Mesodermal cell (in vitro differentiated cells): ENCODE measurements at regions not wholly inside any gene's neighbourhood (a gene's known extent, or its start where the extent isn't known, plus 50 kb on each side); places are given as distances from the start of the nearest gene placed in this dataset.

Experiments used
- H3K27ac ChIP-seq: 2 replicates; pipeline ENCODE4 v1.7.0; 2013; ENCODE audit warnings: mild to moderate bottlenecking, low read depth, low read length, moderate library complexity; ENCODE audit not compliant: severe bottlenecking
- H3K36me3 ChIP-seq: 2 replicates; pipeline ENCODE4 v1.7.1; 2013; ENCODE audit warnings: mild to moderate bottlenecking, low read length, moderate library complexity; ENCODE audit not compliant: control insufficient read depth, insufficient read depth
- H3K4me1 ChIP-seq: one replicate; pipeline ENCODE4 v1.7.1; 2013; ENCODE audit warnings: mild to moderate bottlenecking, low read length; ENCODE audit not compliant: insufficient read depth, control insufficient read depth, poor library complexity, severe bottlenecking
- H3K4me3 ChIP-seq: 2 replicates; pipeline ENCODE4 v1.7.0; 2013; ENCODE audit warnings: low read length, control low read depth, mild to moderate bottlenecking; ENCODE audit not compliant: insufficient read depth, poor library complexity, severe bottlenecking; ENCODE audit errors: extremely low read depth
- H3K9me3 ChIP-seq: 2 replicates; pipeline ENCODE4 v1.7.1; 2013; ENCODE audit warnings: mild to moderate bottlenecking, low read length, moderate library complexity; ENCODE audit not compliant: control insufficient read depth
- WGBS, 2 experiments: methylation state at CpG; one replicate each; pipeline ENCODE4 v1.1.5; 2013; ENCODE audit warnings: missing lambda C conversion rate in 2 of 2; ENCODE audit not compliant: insufficient coverage in 2 of 2; 5-methylcytosine and 5-hydroxymethylcytosine counted together

- H3K36me3 ChIP-seq, result no peaks in the 10 kb centered on the region
- no peaks in the 10 kb centered on the region for H3K4me1 ChIP-seq
- H3K9me3 ChIP-seq, result no peaks in the 10 kb centered on the region
- no peak overlapping the region for H3K4me3 ChIP-seq
- 95 to 96% methylated on average over 2 of the region's 2 CpGs for WGBS, 2 experiments
- H3K27ac ChIP-seq, result no peak overlapping the region
Measured at GRCh38 chr20:52332649-52333250, 141.2 kb upstream of the ZFP64 start.

GRCh38 chr20:52332230-52332629, 140.7 kb upstream of the ZFP64 start:
- no peak overlapping the region for H3K27ac ChIP-seq
- H3K4me3 ChIP-seq, result no peak overlapping the region
- H3K4me1 ChIP-seq, result no peaks in the 10 kb centered on the region
- no peaks in the 10 kb centered on the region for H3K36me3 ChIP-seq
- WGBS, 2 experiments, result no CpG with 5 or more reads among the region's 1 CpG
- H3K9me3 ChIP-seq, result no peaks in the 10 kb centered on the region

GRCh38 chr20:52331655-52332054, 140.1 kb upstream of the ZFP64 start:
- WGBS, 2 experiments, result 73 to 86% methylated on average over 1 of the region's 2 CpGs
- Histone ChIP-seq H3K4me1 (no peaks in the 10 kb centered on the region), H3K4me3 (no peak overlapping the region), H3K36me3 (no peaks in the 10 kb centered on the region), H3K9me3 (no peaks in the 10 kb centered on the region), H3K27ac (no peak overlapping the region)

GRCh38 chr20:52321396-52321795, 129.8 kb upstream of the ZFP64 start:
- 86 to 87% methylated on average over 2 to 3 of the region's 3 CpGs for WGBS, 2 experiments
- Histone ChIP-seq H3K36me3 (no peaks in the 10 kb centered on the region), H3K4me3 (no peak overlapping the region), H3K4me1 (no peaks in the 10 kb centered on the region), H3K27ac (no peak overlapping the region), H3K9me3 (no peaks in the 10 kb centered on the region)

GRCh38 chr20:52318651-52319050, 127.1 kb upstream of the ZFP64 start:
- no peak overlapping the region for H3K4me3 ChIP-seq
- H3K4me1 ChIP-seq, result no peaks in the 10 kb centered on the region
- no peaks in the 10 kb centered on the region for H3K36me3 ChIP-seq
- 69 to 79% methylated on average over 3 to 5 of the region's 6 CpGs for WGBS, 2 experiments
- H3K9me3 ChIP-seq, result no peaks in the 10 kb centered on the region
- no peak overlapping the region for H3K27ac ChIP-seq

- 41% methylated on average over 13 to 14 of the region's 16 CpGs for WGBS, 2 experiments
- Histone ChIP-seq H3K4me1 (no peaks in the 10 kb centered on the region), H3K4me3 (no peak overlapping the region)
Measured at GRCh38 chr20:52313341-52313963, 121.9 kb upstream of the ZFP64 start.

GRCh38 chr20:52312132-52312729, 120.7 kb upstream of the ZFP64 start:
- 88 to 100% methylated on average over 1 of the region's 2 CpGs for WGBS, 2 experiments
- H3K27ac ChIP-seq, result no peak overlapping the region
- H3K36me3 ChIP-seq, result no peaks in the 10 kb centered on the region
- no peak overlapping the region for H3K4me3 ChIP-seq
- H3K4me1 ChIP-seq, result no peaks in the 10 kb centered on the region
- H3K9me3 ChIP-seq, result no peaks in the 10 kb centered on the region

More at GRCh38 chr20:52313341-52313963, 121.9 kb upstream of the ZFP64 start:
- no peak overlapping the region for H3K27ac ChIP-seq
- no peaks in the 10 kb centered on the region for H3K36me3 ChIP-seq
- H3K9me3 ChIP-seq, result no peaks in the 10 kb centered on the region

- WGBS, 2 experiments, result 53 to 64% methylated on average over 7 of the region's 8 CpGs
- H3K27ac ChIP-seq, result no peak overlapping the region
- H3K9me3 ChIP-seq, result no peaks in the 10 kb centered on the region
- H3K4me3 ChIP-seq, result no peak overlapping the region
- no peaks in the 10 kb centered on the region for H3K4me1 ChIP-seq
- no peaks in the 10 kb centered on the region for H3K36me3 ChIP-seq
Measured at GRCh38 chr20:52311209-52311794, 119.7 kb upstream of the ZFP64 start.

- Histone ChIP-seq H3K4me1 (no peaks in the 10 kb centered on the region), H3K27ac (no peak overlapping the region), H3K9me3 (no peaks in the 10 kb centered on the region), H3K4me3 (no peak overlapping the region), H3K36me3 (no peaks in the 10 kb centered on the region)
- WGBS, 2 experiments, result 63 to 66% methylated on average over 6 of the region's 7 CpGs
Measured at GRCh38 chr20:52309181-52309580, 117.6 kb upstream of the ZFP64 start.

GRCh38 chr20:52306477-52306876, 114.9 kb upstream of the ZFP64 start:
- Histone ChIP-seq H3K36me3 (no peaks in the 10 kb centered on the region), H3K4me3 (no peak overlapping the region), H3K27ac (no peak overlapping the region), H3K4me1 (no peaks in the 10 kb centered on the region), H3K9me3 (no peaks in the 10 kb centered on the region)
- 94% methylated on average over 3 of the region's 4 CpGs; no CpG with 5 or more reads in 1 of the 2 experiments for WGBS, 2 experiments

GRCh38 chr20:52305858-52306257, 114.3 kb upstream of the ZFP64 start:
- WGBS, 2 experiments, result 83 to 94% methylated on average over 3 to 4 of the region's 7 CpGs

More at GRCh38 chr20:52305858-52306257, 114.3 kb upstream of the ZFP64 start:
- Histone ChIP-seq H3K4me1 (no peaks in the 10 kb centered on the region), H3K27ac (no peak overlapping the region), H3K4me3 (no peak overlapping the region), H3K9me3 (no peaks in the 10 kb centered on the region), H3K36me3 (no peaks in the 10 kb centered on the region)
